Activated T-cell treated with anti-CD3 and anti-CD28 coated beads, Interleukin-2, amount 50 U/mL, for 1 hour (primary cell): ENCODE measurements at regions not wholly inside any gene's neighbourhood (a gene's known extent, or its start where the extent isn't known, plus 50 kb on each side); places are given as distances from the start of the nearest gene placed in this dataset.

ENCODE experiments used
- DNase-seq: peaks from one replicate; pipeline ENCODE4 v3.0.0-alpha.2; 2020

- DNase-seq: no peak
Observed at GRCh38 chr2:71951718-71952404, 195.8 kb downstream of the CYP26B1 start.

- no peak for DNase-seq
Observed at GRCh38 chr2:71951083-71951468, 196.6 kb downstream of the CYP26B1 start.

- DNase-seq: no peak
Observed at GRCh38 chr2:71950256-71951082, 197.2 kb downstream of the CYP26B1 start.

GRCh38 chr2:71949537-71949798 lies 198.2 kb downstream of the CYP26B1 start:
- DNase-seq: no peak

GRCh38 chr2:71948781-71949536 lies 198.7 kb downstream of the CYP26B1 start:
- DNase-seq: no peak

- DNase-seq: no peak
Observed at GRCh38 chr2:71947809-71948208, 199.9 kb downstream of the CYP26B1 start.

- DNase-seq: no peak
Observed at GRCh38 chr2:71945603-71945959, 202.1 kb downstream of the CYP26B1 start.

GRCh38 chr2:71944806-71945602 lies 202.7 kb downstream of the CYP26B1 start:
- no peak for DNase-seq

GRCh38 chr2:71944183-71944550 lies 203.5 kb downstream of the CYP26B1 start:
- no peak for DNase-seq

- no peak for DNase-seq
Observed at GRCh38 chr2:71943238-71944182, 204.2 kb downstream of the CYP26B1 start.

GRCh38 chr2:71941726-71942525 lies 205.7 kb downstream of the CYP26B1 start:
- no peak for DNase-seq

- no peak for DNase-seq
Observed at GRCh38 chr2:71940695-71941094, 207.0 kb downstream of the CYP26B1 start.

GRCh38 chr2:71939588-71940535 lies 207.8 kb downstream of the CYP26B1 start:
- no peak for DNase-seq

GRCh38 chr2:71938659-71939587 lies 208.7 kb downstream of the CYP26B1 start:
- no peak for DNase-seq

- no peak for DNase-seq
Observed at GRCh38 chr2:71938108-71938507, 209.6 kb downstream of the CYP26B1 start.

- DNase-seq: no peak
Observed at GRCh38 chr2:71937396-71937795, 210.3 kb downstream of the CYP26B1 start.

GRCh38 chr2:71936076-71937030 lies 211.3 kb downstream of the CYP26B1 start:
- no peak for DNase-seq
